A549 (cell line): ENCODE measurements at regions not wholly inside any gene's neighbourhood (a gene's known extent, or its start where the extent isn't known, plus 50 kb on each side); places are given as distances from the start of the nearest gene placed in this dataset.

Experiments used
- ATAC-seq, 2 experiments: fragments of 200-7000 bp in 1 of 2; fragments of >200 bp in 1 of 2; cut with Nextera tagmentation in 1 of 2; cut with Tn5 transposase in 1 of 2; 3 replicates each; pipeline versions ENCODE4 v1.8.0 to v1.9.1; 2018 to 2020; ENCODE audit warnings: mild to moderate bottlenecking in 1 of 2, moderate library complexity in 1 of 2
- CTCF ChIA-PET: fragments of 300-600 bp; sonication (Branson Sonifier 250); formaldehyde crosslinking; extraction: SDS; loops from one replicate; lab custom pipeline; 2021; ENCODE audit warnings: antibody characterized with exemption, inconsistent platforms; lab: Yijun Ruan, JAX
- POLR2A ChIA-PET: fragments of 350-600 bp; formaldehyde crosslinking; extraction: SDS; loops from one replicate; lab custom pipeline; 2021; ENCODE audit warnings: antibody characterized with exemption, inconsistent platforms; lab: Yijun Ruan, JAX
- DNase-seq, 2 experiments: peaks; one replicate each; pipeline versions ENCODE4 v3.0.0 to v3.0.0-alpha.2; 2011 to 2016; ENCODE audit warnings: low read depth in 1 of 2, low spot score in 1 of 2
- FAIRE-seq: peaks from 2 replicates; lab custom pipeline; 2011; peaks lifted over from hg19 to GRCh38; lab: Jason Lieb, UNC
- H3K27ac ChIP-seq, 2 experiments: fragments of >200 bp; sonication (Bioruptor Twin); formaldehyde crosslinking; 3 replicates each; pipeline ENCODE4 v1.5.1; 2016 to 2017
- H3K4me1 ChIP-seq: fragments of >200 bp; sonication (Bioruptor Twin); formaldehyde crosslinking; 3 replicates; pipeline ENCODE4 v1.6.1; 2016
- H3K4me2 ChIP-seq: fragments of >200 bp; sonication (Bioruptor Twin); formaldehyde crosslinking; 3 replicates; pipeline ENCODE4 v1.6.1; 2016
- H3K4me3 ChIP-seq: fragments of >200 bp; sonication (Bioruptor Twin); formaldehyde crosslinking; 3 replicates; pipeline ENCODE4 v1.5.1; 2016
- H3K9me3 ChIP-seq: fragments of >200 bp; sonication (Bioruptor Twin); formaldehyde crosslinking; 3 replicates; pipeline ENCODE4 v1.6.1; 2016
- BCL3 ChIP-seq: fragments of >200 bp; sonication (Bioruptor Twin); formaldehyde crosslinking; IDR thresholded peaks from 3 replicates; pipeline ENCODE4 v1.6.1; 2016
- BHLHE40 ChIP-seq: IDR thresholded peaks from 2 replicates; pipeline ENCODE4 v1.6.1; 2012; ENCODE audit warnings: low read depth, low read length, inconsistent platforms
- EHF ChIP-seq: fragments of 250-450 bp; sonication (Bioruptor Pico); IDR thresholded peaks from 2 replicates; pipeline ENCODE4 v1.5.0; 2020; ENCODE audit warnings: mild to moderate bottlenecking
- EHMT2 ChIP-seq: fragments of 200-600 bp; sonication (generic); IDR thresholded peaks from 2 replicates; pipeline ENCODE4 v1.6.1; 2016; ENCODE audit warnings: antibody characterized with exemption, low read depth, mild to moderate bottlenecking, moderate library complexity
- EP300 ChIP-seq, 2 experiments: fragments of >200 bp; sonication (Bioruptor Twin); formaldehyde crosslinking; IDR thresholded peaks; 2 replicates in 1 of 2; 3 replicates in 1 of 2; pipeline ENCODE4 v1.6.1; 2016 to 2017
- ESRRA ChIP-seq: fragments of 150-350 bp; IDR thresholded peaks from 2 replicates; pipeline ENCODE4 v1.6.1; 2014; ENCODE audit warnings: mild to moderate bottlenecking, low read length, borderline replicate concordance
- GATA3 ChIP-seq: IDR thresholded peaks from 2 replicates; pipeline ENCODE4 v1.6.1; 2012; ENCODE audit warnings: borderline replicate concordance
- HDAC2 ChIP-seq: fragments of 200-600 bp; sonication (generic); IDR thresholded peaks from 2 replicates; pipeline ENCODE4 v1.6.1; 2016
- HES2 ChIP-seq: fragments of >200 bp; sonication (Bioruptor Twin); formaldehyde crosslinking; IDR thresholded peaks from 2 replicates; pipeline ENCODE4 v1.6.1; 2016
- HMGXB4 ChIP-seq: fragments of 250-450 bp; sonication (Bioruptor Pico); IDR thresholded peaks from 2 replicates; pipeline ENCODE4 v1.5.0; 2021; ENCODE audit warnings: mild to moderate bottlenecking, moderate library complexity, borderline replicate concordance
- HOXA7 ChIP-seq: fragments of 250-450 bp; sonication (Bioruptor Pico); IDR thresholded peaks from 2 replicates; pipeline ENCODE4 v1.5.0; 2020; ENCODE audit warnings: mild to moderate bottlenecking, moderate library complexity
- HOXB5 ChIP-seq: fragments of 250-450 bp; sonication (Bioruptor Pico); IDR thresholded peaks from 2 replicates; pipeline ENCODE4 v1.5.0; 2020; ENCODE audit warnings: mild to moderate bottlenecking, moderate library complexity
- JUNB ChIP-seq: fragments of >200 bp; sonication (Bioruptor Twin); formaldehyde crosslinking; IDR thresholded peaks from 2 replicates; pipeline ENCODE4 v1.6.1; 2016
- KDM5A ChIP-seq: fragments of 200-600 bp; sonication (generic); IDR thresholded peaks from 2 replicates; pipeline ENCODE4 v1.6.1; 2016; ENCODE audit warnings: antibody characterized with exemption, mild to moderate bottlenecking
- MAFK ChIP-seq: fragments of 450-650 bp; IDR thresholded peaks from 2 replicates; pipeline ENCODE4 v1.6.1; 2014; ENCODE audit not compliant: partially characterized antibody
- MAX ChIP-seq: IDR thresholded peaks from 2 replicates; pipeline ENCODE4 v1.6.1; 2012
- MAZ ChIP-seq: fragments of 150-350 bp; IDR thresholded peaks from 2 replicates; pipeline ENCODE4 v1.6.1; 2014; ENCODE audit warnings: antibody characterized with exemption, low read depth, low read length, borderline replicate concordance
- MYC ChIP-seq: IDR thresholded peaks from 2 replicates; pipeline ENCODE4 v1.6.1; 2012; ENCODE audit warnings: mild to moderate bottlenecking, inconsistent platforms, low read length, improper control_type of control experiment, borderline replicate concordance
- NPAS2 ChIP-seq: fragments of 250-450 bp; sonication (Bioruptor Pico); IDR thresholded peaks from 2 replicates; pipeline ENCODE4 v1.8.0; 2022; ENCODE audit warnings: mild to moderate bottlenecking, moderate library complexity, borderline replicate concordance
- NR3C1 ChIP-seq: fragments of >200 bp; sonication (Bioruptor Twin); formaldehyde crosslinking; IDR thresholded peaks from 3 replicates; pipeline ENCODE4 v1.6.1; 2017
- POLR2A ChIP-seq: IDR thresholded peaks from 2 replicates; pipeline ENCODE4 v1.6.1; 2012; ENCODE audit warnings: mild to moderate bottlenecking, low read length
- RARB ChIP-seq: fragments of 250-450 bp; sonication (Bioruptor Pico); IDR thresholded peaks from 2 replicates; pipeline ENCODE4 v1.8.0; 2021; ENCODE audit warnings: mild to moderate bottlenecking, moderate library complexity
- RFX5 ChIP-seq: fragments of 450-650 bp; IDR thresholded peaks from 2 replicates; pipeline ENCODE4 v1.7.1; 2014; ENCODE audit warnings: antibody characterized with exemption, mild to moderate bottlenecking, moderate library complexity
- SREBF2 ChIP-seq: fragments of 450-650 bp; IDR thresholded peaks from 2 replicates; pipeline ENCODE4 v1.6.1; 2014; ENCODE audit warnings: mild to moderate bottlenecking, moderate library complexity
- USF2 ChIP-seq: fragments of 450-650 bp; IDR thresholded peaks from 2 replicates; pipeline ENCODE4 v1.6.1; 2014; ENCODE audit warnings: antibody characterized with exemption
- ZC3H11A ChIP-seq: fragments of 450-650 bp; IDR thresholded peaks from 2 replicates; pipeline ENCODE4 v1.6.1; 2014; ENCODE audit warnings: antibody characterized with exemption, mild to moderate bottlenecking
- WGBS: methylation state at CpG from one replicate; pipeline ENCODE4 v1.1.6; 2017; ENCODE audit errors: missing lambda C conversion rate; 5-methylcytosine and 5-hydroxymethylcytosine counted together

- H3K4me3 ChIP-seq: no peak overlapping the region
- CTCF ChIA-PET: no interaction called here
- FAIRE-seq (no peak), DNase-seq (no peak), ATAC-seq (no peak)
- H3K27ac ChIP-seq: peak overlapping the region; percentile 11 to 54; a peak in 3 of 6 replicates
- peaks cover 27% of the 10 kb centered on the region for H3K4me1 ChIP-seq
- WGBS: 83% methylated on average over 4 of the region's 4 CpGs
- H3K9me3 ChIP-seq: no peaks in the 10 kb centered on the region
- H3K4me2 ChIP-seq: no peak overlapping the region
- POLR2A ChIA-PET: no interaction called here
- TF ChIP-seq NPAS2 (CRISPR knock-in tag) (no peak), BHLHE40 (no peak), RARB (CRISPR knock-in tag) (no peak), MAX (no peak), KDM5A (no peak), MYC (no peak), MAZ (no peak), NR3C1 (no peak)
These were observed 185.7 kb upstream of the ZEB2 start for GRCh38 chr2:144705328-144706245.

GRCh38 chr2:144704709-144705095 lies 184.8 kb upstream of the ZEB2 start:
- ChIA-PET CTCF (no interaction called here), POLR2A (no interaction called here)
- WGBS: 77% methylated on average over 3 of the region's 3 CpGs
- TF ChIP-seq ZC3H11A (no peak), MYC (no peak), EP300 (IDR thresholded peaks at IDR 0.05) (no peak), HDAC2 (no peak), HES2 (no peak), JUNB (no peak), HOXA7 (CRISPR knock-in tag) (no peak), RFX5 (no peak), NPAS2 (CRISPR knock-in tag) (no peak), MAZ (no peak), ESRRA (no peak), BCL3 (no peak), BHLHE40 (no peak)
- Histone ChIP-seq H3K4me1 (peaks cover 27% of the 10 kb centered on the region), H3K9me3 (no peaks in the 10 kb centered on the region), H3K4me2 (no peak overlapping the region), H3K4me3 (no peak overlapping the region), H3K27ac (no peak overlapping the region)
- FAIRE-seq (no peak), DNase-seq (no peak), ATAC-seq (no peak)

- WGBS: 32% methylated on average over 6 of the region's 6 CpGs
- Histone ChIP-seq H3K4me2 (peak overlapping the region; percentile 60), H3K4me1 (peaks cover 27% of the 10 kb centered on the region), H3K9me3 (no peaks in the 10 kb centered on the region), H3K27ac (peak overlapping the region; percentile 67 to 68), H3K4me3 (no peak overlapping the region)
- DNase-seq (peak; percentile 19 to 53), ATAC-seq (peak; percentile 73 to 77), FAIRE-seq (no peak)
- ChIA-PET CTCF (no interaction called here), POLR2A (no interaction called here)
- peak; percentile 22; the same call in 1 of the 2 replicates for TF ChIP-seq GATA3
- no peak for TF ChIP-seq ZC3H11A
- TF ChIP-seq ESRRA: no peak
- TF ChIP-seq EHF: no peak
- no peak for TF ChIP-seq USF2
- no peak for TF ChIP-seq NPAS2 (CRISPR knock-in tag)
- no peak for TF ChIP-seq HMGXB4 (CRISPR knock-in tag)
- no peak for TF ChIP-seq SREBF2
- TF ChIP-seq HDAC2: no peak
- no peak for TF ChIP-seq EHMT2
- no peak for TF ChIP-seq MAFK
- TF ChIP-seq BHLHE40: no peak
- peak; percentile 35; the same call in 1 of the 2 replicates for TF ChIP-seq MAX
- TF ChIP-seq POLR2A: no peak
- no peak for TF ChIP-seq HOXB5 (CRISPR knock-in tag)
These were observed 184.2 kb upstream of the ZEB2 start for GRCh38 chr2:144703852-144704708.
